PC-9 (cell line): ENCODE measurements at regions not wholly inside any gene's neighbourhood (a gene's known extent, or its start where the extent isn't known, plus 50 kb on each side); places are given as distances from the start of the nearest gene placed in this dataset.

Source experiments
- BruUV-seq: library from RNA; stranded (reverse); fragments of 400-500 nt; replicated peaks from 2 replicates; lab custom pipeline; 2021; lab: Mats Ljungman, UMichigan
- CTCF ChIA-PET: fragments of 300-600 bp; sonication (Branson Sonifier 250); formaldehyde crosslinking; loops from one replicate; lab custom pipeline; 2022; ENCODE audit warnings: antibody characterized with exemption; lab: Charles Lee
- POLR2A ChIA-PET: fragments of 300-600 bp; sonication (Branson Sonifier 250); formaldehyde crosslinking; loops from one replicate; lab custom pipeline; 2022; ENCODE audit warnings: antibody characterized with exemption; ENCODE audit not compliant: unreplicated experiment; lab: Charles Lee
- DNase-seq, 2 experiments: peaks; one replicate each; pipeline versions ENCODE4 v3.0.0 to v3.0.0-alpha.2; 2015 to 2022; ENCODE audit warnings: mixed read lengths in 1 of 2
- H2AFZ ChIP-seq: fragments of 200-600 bp; sonication (generic); 2 replicates; pipeline ENCODE4 v1.8.1; 2017; ENCODE audit warnings: antibody characterized with exemption
- H3F3A ChIP-seq: fragments of 200-600 bp; sonication (generic); 2 replicates; pipeline ENCODE4 v1.8.1; 2017; ENCODE audit warnings: antibody characterized with exemption, mild to moderate bottlenecking, low read depth; ENCODE audit not compliant: insufficient read depth
- H3K27ac ChIP-seq: fragments of 200-600 bp; sonication (generic); 2 replicates; pipeline ENCODE4 v1.6.1; 2016; ENCODE audit warnings: mixed run types
- H3K27me3 ChIP-seq: fragments of 200-600 bp; sonication (generic); 2 replicates; pipeline ENCODE4 v1.6.1; 2016; ENCODE audit warnings: low read depth, mixed run types; ENCODE audit not compliant: insufficient read depth
- H3K36me3 ChIP-seq: fragments of 200-600 bp; sonication (generic); 2 replicates; pipeline ENCODE4 v1.6.1; 2016; ENCODE audit warnings: low read depth, mixed run types
- H3K4me1 ChIP-seq: fragments of 200-600 bp; sonication (generic); replicated peaks from 2 replicates; pipeline ENCODE4 v1.6.1; 2016; ENCODE audit warnings: mixed run types; ENCODE audit not compliant: insufficient read depth
- H3K4me2 ChIP-seq: fragments of 200-600 bp; sonication (generic); 2 replicates; pipeline ENCODE4 v1.6.1; 2017; ENCODE audit warnings: mixed run types
- H3K4me3 ChIP-seq: fragments of 200-600 bp; sonication (generic); 2 replicates; pipeline ENCODE4 v1.6.1; 2016; ENCODE audit warnings: mixed run types
- H3K79me2 ChIP-seq: fragments of 200-600 bp; sonication (generic); 2 replicates; pipeline ENCODE4 v1.6.1; 2017; ENCODE audit warnings: low read depth, mixed run types
- H3K9me2 ChIP-seq: fragments of 200-600 bp; sonication (generic); 2 replicates; pipeline ENCODE4 v1.8.1; 2017; ENCODE audit warnings: mild to moderate bottlenecking; ENCODE audit not compliant: insufficient read depth
- H3K9me3 ChIP-seq: fragments of 200-600 bp; sonication (generic); 2 replicates; pipeline ENCODE4 v1.8.1; 2016; ENCODE audit warnings: low read depth; ENCODE audit not compliant: insufficient read depth
- H4K20me1 ChIP-seq: fragments of 200-600 bp; sonication (generic); 2 replicates; pipeline ENCODE4 v1.8.1; 2017; ENCODE audit not compliant: insufficient read depth
- EZH2 ChIP-seq: fragments of 200-600 bp; sonication (generic); IDR thresholded peaks from 2 replicates; pipeline ENCODE4 v1.8.0; 2017; ENCODE audit warnings: antibody characterized with exemption, low read depth
- intact Hi-C: fragments of 100-400 bp; cut with micrococcal nuclease; formaldehyde crosslinking; loops from one replicate; pipeline ENCODE4 v1.10.0; 2022; ENCODE audit not compliant: unreplicated experiment
- TF ChIP-seq, protein P1 (sequence below): fragments of 200-600 bp; sonication (generic); conservative IDR thresholded peaks from 2 replicates; pipeline ENCODE4 v1.6.1; 2017; ENCODE audit warnings: mixed run types, antibody characterized with exemption, mild to moderate bottlenecking, moderate library complexity

DNA sequence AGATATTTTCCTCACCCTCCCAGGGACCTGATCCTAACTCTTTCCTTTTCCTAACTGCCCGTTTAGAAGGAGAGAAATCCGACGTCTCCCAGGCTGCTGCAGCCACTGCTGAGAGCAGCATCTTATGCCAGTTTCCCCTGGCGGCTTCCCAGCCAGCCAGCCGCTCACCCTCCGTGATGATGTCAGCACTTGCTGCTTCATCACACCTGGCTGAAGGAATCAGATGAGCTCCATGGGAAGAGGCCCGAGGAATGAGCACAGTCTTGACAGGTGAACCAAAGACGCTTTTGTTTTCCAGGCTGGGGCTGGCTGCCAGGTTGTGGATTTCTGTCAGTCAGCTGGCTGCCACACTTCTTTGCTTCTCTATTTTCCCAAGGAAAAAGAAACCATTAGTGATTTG is 445.1 kb upstream of the RBMS3 start:
- no peaks in the 10 kb centered on the region for H3K9me2 ChIP-seq
- no peaks in the 10 kb centered on the region for H3K4me1 ChIP-seq
- H3K27me3 ChIP-seq = no peaks in the 10 kb centered on the region
- DNase-seq = peak in 1 of 2 experiments; percentile 14
- H3F3A ChIP-seq = no peaks in the 10 kb centered on the region
- no TSS peak for BruUV-seq
- H3K4me3 ChIP-seq = no peak overlapping the region
- no peak for TF ChIP-seq EZH2
- TF ChIP-seq, protein P1, sequence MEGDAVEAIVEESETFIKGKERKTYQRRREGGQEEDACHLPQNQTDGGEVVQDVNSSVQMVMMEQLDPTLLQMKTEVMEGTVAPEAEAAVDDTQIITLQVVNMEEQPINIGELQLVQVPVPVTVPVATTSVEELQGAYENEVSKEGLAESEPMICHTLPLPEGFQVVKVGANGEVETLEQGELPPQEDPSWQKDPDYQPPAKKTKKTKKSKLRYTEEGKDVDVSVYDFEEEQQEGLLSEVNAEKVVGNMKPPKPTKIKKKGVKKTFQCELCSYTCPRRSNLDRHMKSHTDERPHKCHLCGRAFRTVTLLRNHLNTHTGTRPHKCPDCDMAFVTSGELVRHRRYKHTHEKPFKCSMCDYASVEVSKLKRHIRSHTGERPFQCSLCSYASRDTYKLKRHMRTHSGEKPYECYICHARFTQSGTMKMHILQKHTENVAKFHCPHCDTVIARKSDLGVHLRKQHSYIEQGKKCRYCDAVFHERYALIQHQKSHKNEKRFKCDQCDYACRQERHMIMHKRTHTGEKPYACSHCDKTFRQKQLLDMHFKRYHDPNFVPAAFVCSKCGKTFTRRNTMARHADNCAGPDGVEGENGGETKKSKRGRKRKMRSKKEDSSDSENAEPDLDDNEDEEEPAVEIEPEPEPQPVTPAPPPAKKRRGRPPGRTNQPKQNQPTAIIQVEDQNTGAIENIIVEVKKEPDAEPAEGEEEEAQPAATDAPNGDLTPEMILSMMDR = no peak
- H3K4me2 ChIP-seq = no peak overlapping the region
- no peaks in the 10 kb centered on the region for H4K20me1 ChIP-seq
- H3K79me2 ChIP-seq = no peaks in the 10 kb centered on the region
- no peaks in the 10 kb centered on the region for H3K9me3 ChIP-seq
- ChIA-PET POLR2A (no interaction called here), CTCF (interaction anchor here (1.1 kb wide), 1 partner anchor 80 kb away, joined by 3 read pairs; no protein-coding TSS in a partner anchor)
- no peak overlapping the region for H2AFZ ChIP-seq
- no peak overlapping the region for H3K27ac ChIP-seq
- intact Hi-C loops = no loop called here
- H3K36me3 ChIP-seq = no peaks in the 10 kb centered on the region

- ChIA-PET POLR2A (no interaction called here), CTCF (interaction anchor here (1.1 kb wide), 1 partner anchor 80 kb away, joined by 3 read pairs; no protein-coding TSS in a partner anchor)
- Histone ChIP-seq H3K79me2 (no peaks in the 10 kb centered on the region), H3K9me2 (no peaks in the 10 kb centered on the region), H3K4me1 (no peaks in the 10 kb centered on the region), H3K27ac (no peak overlapping the region), H3K27me3 (no peaks in the 10 kb centered on the region), H3F3A (no peaks in the 10 kb centered on the region), H3K9me3 (no peaks in the 10 kb centered on the region), H3K36me3 (no peaks in the 10 kb centered on the region), H3K4me2 (no peak overlapping the region), H2AFZ (no peak overlapping the region), H4K20me1 (no peaks in the 10 kb centered on the region), H3K4me3 (no peak overlapping the region)
- intact Hi-C loops = no loop called here
- BruUV-seq = no TSS peak
- TF ChIP-seq, protein P1 = no peak
- TF ChIP-seq EZH2 = no peak
- no peak for DNase-seq
Observed at GRCh38 chr3:28836199-28836598, 444.7 kb upstream of the RBMS3 start.

- ChIA-PET POLR2A (no interaction called here), CTCF (no interaction called here)
- H2AFZ ChIP-seq = no peak overlapping the region
- no peaks in the 10 kb centered on the region for H3K36me3 ChIP-seq
- no peaks in the 10 kb centered on the region for H3K4me1 ChIP-seq
- BruUV-seq = no TSS peak
- no peaks in the 10 kb centered on the region for H3K9me3 ChIP-seq
- H4K20me1 ChIP-seq = no peaks in the 10 kb centered on the region
- no peak overlapping the region for H3K4me3 ChIP-seq
- H3K79me2 ChIP-seq = no peaks in the 10 kb centered on the region
- TF ChIP-seq, protein P1 = no peak
- TF ChIP-seq EZH2 = no peak
- no peak overlapping the region for H3K4me2 ChIP-seq
- DNase-seq = no peak
- no peaks in the 10 kb centered on the region for H3K27me3 ChIP-seq
- H3F3A ChIP-seq = no peaks in the 10 kb centered on the region
- H3K9me2 ChIP-seq = no peaks in the 10 kb centered on the region
- intact Hi-C loops = no loop called here
- no peak overlapping the region for H3K27ac ChIP-seq
Observed at GRCh38 chr3:28840976-28841376, 439.9 kb upstream of the RBMS3 start.
